ENCODE measurements at regions not wholly inside any gene's neighbourhood (a gene's known extent, or its start where the extent isn't known, plus 50 kb on each side); places are given as distances from the start of the nearest gene placed in this dataset.

GRCh38 chr5:114565139-114565538, 203.3 kb downstream of the KCNN2 start:
- no peak for TF ChIP-seq CTCF (IDR thresholded peaks at IDR 0.05; ENCODE audit: low read depth, low read length, missing input control)
- no peak for TF ChIP-seq RAD21 (IDR thresholded peaks at IDR 0.05)
- no peak for TF ChIP-seq GABPA (IDR thresholded peaks at IDR 0.05 in 1 of 2, conservative IDR thresholded peaks at IDR 0.05 in 1 of 2)
- TF ChIP-seq JUND (IDR thresholded peaks at IDR 0.05), result no peak
- TF ChIP-seq, protein P1, sequence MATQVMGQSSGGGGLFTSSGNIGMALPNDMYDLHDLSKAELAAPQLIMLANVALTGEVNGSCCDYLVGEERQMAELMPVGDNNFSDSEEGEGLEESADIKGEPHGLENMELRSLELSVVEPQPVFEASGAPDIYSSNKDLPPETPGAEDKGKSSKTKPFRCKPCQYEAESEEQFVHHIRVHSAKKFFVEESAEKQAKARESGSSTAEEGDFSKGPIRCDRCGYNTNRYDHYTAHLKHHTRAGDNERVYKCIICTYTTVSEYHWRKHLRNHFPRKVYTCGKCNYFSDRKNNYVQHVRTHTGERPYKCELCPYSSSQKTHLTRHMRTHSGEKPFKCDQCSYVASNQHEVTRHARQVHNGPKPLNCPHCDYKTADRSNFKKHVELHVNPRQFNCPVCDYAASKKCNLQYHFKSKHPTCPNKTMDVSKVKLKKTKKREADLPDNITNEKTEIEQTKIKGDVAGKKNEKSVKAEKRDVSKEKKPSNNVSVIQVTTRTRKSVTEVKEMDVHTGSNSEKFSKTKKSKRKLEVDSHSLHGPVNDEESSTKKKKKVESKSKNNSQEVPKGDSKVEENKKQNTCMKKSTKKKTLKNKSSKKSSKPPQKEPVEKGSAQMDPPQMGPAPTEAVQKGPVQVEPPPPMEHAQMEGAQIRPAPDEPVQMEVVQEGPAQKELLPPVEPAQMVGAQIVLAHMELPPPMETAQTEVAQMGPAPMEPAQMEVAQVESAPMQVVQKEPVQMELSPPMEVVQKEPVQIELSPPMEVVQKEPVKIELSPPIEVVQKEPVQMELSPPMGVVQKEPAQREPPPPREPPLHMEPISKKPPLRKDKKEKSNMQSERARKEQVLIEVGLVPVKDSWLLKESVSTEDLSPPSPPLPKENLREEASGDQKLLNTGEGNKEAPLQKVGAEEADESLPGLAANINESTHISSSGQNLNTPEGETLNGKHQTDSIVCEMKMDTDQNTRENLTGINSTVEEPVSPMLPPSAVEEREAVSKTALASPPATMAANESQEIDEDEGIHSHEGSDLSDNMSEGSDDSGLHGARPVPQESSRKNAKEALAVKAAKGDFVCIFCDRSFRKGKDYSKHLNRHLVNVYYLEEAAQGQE (IDR thresholded peaks at IDR 0.05), result no peak

Measured in liver (tissue), 3 donors.